GM12875 (cell line): ENCODE measurements at regions not wholly inside any gene's neighbourhood (a gene's known extent, or its start where the extent isn't known, plus 50 kb on each side); places are given as distances from the start of the nearest gene placed in this dataset.

ENCODE experiments used
- H3K4me3 ChIP-seq: one replicate; pipeline ENCODE4 v1.5.1; 2011; ENCODE audit warnings: low read depth, low read length, control low read depth
- TF ChIP-seq, protein P1 (sequence below): IDR thresholded peaks from 2 replicates; pipeline ENCODE4 v1.5.1; 2011; ENCODE audit warnings: low read depth, mild to moderate bottlenecking, control low read depth, inconsistent platforms, low read length, moderate library complexity, borderline replicate concordance; ENCODE audit not compliant: insufficient read depth

DNA sequence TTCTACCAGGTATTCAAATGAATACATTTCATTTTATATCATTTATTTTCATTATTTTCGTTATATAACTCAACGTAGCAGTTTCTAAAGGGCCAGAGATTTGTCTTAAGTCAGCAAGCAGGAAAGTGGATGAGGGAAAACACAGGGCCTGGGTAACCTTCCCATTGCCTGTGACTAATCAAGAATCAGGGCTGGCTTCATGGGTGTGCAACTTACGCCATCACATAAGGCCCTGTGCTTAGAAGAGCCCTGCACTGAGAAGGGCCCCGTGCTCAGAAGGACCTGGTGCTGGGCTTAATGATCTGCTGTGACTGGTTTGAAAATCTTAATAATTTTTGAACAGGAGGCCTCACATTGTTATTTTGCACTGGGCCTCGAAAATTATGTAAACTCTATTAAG is 65.4 kb upstream of the FAM9C start:
- TF ChIP-seq, protein P1, sequence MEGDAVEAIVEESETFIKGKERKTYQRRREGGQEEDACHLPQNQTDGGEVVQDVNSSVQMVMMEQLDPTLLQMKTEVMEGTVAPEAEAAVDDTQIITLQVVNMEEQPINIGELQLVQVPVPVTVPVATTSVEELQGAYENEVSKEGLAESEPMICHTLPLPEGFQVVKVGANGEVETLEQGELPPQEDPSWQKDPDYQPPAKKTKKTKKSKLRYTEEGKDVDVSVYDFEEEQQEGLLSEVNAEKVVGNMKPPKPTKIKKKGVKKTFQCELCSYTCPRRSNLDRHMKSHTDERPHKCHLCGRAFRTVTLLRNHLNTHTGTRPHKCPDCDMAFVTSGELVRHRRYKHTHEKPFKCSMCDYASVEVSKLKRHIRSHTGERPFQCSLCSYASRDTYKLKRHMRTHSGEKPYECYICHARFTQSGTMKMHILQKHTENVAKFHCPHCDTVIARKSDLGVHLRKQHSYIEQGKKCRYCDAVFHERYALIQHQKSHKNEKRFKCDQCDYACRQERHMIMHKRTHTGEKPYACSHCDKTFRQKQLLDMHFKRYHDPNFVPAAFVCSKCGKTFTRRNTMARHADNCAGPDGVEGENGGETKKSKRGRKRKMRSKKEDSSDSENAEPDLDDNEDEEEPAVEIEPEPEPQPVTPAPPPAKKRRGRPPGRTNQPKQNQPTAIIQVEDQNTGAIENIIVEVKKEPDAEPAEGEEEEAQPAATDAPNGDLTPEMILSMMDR: no peak
- no peak overlapping the region for H3K4me3 ChIP-seq

DNA sequence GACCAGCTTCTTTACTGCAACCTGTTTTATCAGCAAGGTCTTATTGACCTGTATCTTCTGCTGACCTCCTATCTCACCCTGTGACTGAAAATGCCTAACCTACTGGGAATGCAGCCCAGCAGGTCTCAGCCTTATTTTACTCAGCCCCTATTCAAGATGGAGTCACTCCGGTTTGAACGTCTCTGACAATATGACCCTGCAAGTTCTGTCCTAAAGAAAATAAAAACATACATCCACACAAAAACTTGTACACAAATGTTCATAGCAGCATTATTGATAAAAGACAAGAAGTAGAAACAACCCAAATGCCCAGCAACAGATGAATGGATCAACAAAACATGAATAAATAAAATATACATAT is 59.5 kb upstream of the FAM9C start:
- TF ChIP-seq, protein P1: no peak
- no peak overlapping the region for H3K4me3 ChIP-seq

DNA sequence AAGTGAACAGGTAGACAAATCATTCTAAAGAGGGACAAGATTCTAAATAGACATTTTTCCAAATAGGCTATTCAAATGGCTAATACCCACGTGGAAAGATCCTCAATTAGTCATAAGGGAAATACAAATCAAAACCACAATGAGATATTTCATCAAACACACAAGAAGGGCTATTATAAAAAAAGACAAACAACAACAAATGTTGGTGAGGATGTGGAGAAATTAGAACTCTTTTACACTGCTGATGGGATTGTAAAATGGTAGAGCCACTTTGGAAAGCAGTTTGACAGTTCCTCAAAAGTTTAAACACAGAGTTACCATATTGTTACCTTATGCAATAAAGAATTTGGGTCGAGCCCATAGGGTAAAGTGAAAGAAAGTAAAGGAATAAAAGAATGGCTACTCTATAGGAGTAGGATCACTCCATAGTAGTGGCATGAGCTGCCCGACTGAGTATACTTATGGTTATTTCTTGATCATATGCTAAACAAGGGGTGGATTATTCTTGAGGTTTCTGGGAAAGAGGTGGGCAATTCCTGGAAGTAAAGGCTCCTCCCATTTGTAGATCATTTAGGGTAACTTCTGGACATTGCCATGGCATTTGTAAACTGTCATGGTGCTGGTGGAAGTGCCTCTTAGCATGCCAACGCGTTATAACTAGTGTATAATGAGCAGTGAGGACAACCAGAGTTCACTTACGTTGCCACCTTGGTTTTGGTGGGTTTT is 58.9 kb upstream of the FAM9C start:
- TF ChIP-seq, protein P1: no peak
- no peak overlapping the region for H3K4me3 ChIP-seq

- no peak overlapping the region for H3K4me3 ChIP-seq
Measured at GRCh38 chrX:13102636-13103035, 58.2 kb upstream of the FAM9C start.

GRCh38 chrX:13101441-13102139 is 57.2 kb upstream of the FAM9C start:
- no peak overlapping the region for H3K4me3 ChIP-seq
- TF ChIP-seq, protein P1: no peak

More at GRCh38 chrX:13102636-13103035, 58.2 kb upstream of the FAM9C start:
- TF ChIP-seq, protein P1: no peak

DNA sequence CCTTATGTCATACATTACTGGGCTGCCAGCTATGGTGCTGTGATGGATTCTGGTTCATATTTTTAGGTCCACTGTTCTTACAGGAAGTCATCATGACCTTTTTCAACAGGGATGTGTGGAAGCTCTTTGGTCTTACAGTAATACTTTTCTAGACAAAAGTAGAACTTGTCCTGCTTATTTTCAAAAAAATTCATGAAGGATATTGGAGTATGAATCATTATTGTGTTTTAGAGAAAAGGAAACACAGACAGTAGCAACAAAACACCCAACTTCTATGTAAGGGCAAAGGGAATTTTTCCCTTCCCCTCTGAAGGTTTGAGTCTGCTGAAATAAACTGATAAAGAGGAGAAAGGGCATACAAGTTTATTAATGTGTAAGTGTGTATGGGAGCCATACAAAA is 54.7 kb upstream of the FAM9C start:
- TF ChIP-seq, protein P1: no peak
- H3K4me3 ChIP-seq: no peak overlapping the region

GRCh38 chrX:13096728-13097127 is 52.3 kb upstream of the FAM9C start:
- H3K4me3 ChIP-seq: no peak overlapping the region
- TF ChIP-seq, protein P1: no peak
